H1 (cell line): ENCODE measurements at regions not wholly inside any gene's neighbourhood (a gene's known extent, or its start where the extent isn't known, plus 50 kb on each side); places are given as distances from the start of the nearest gene placed in this dataset.

Source experiments
- ASH2L ChIP-seq: fragments of 200-600, 300-600 bp; sonication (generic); IDR thresholded peaks from one replicate; pipeline ENCODE4 v1.7.1; 2017; ENCODE audit warnings: low read length
- CBX5 ChIP-seq: fragments of 300-800, 300-1000 bp; sonication (generic); IDR thresholded peaks from 2 replicates; pipeline ENCODE4 v1.7.1; 2016; ENCODE audit warnings: antibody characterized with exemption, low read length, low read depth
- CHD2 ChIP-seq: IDR thresholded peaks from 2 replicates; pipeline ENCODE4 v1.6.1; 2012; ENCODE audit warnings: low read length, improper control_type of control experiment
- EP300 ChIP-seq, 2 experiments: IDR thresholded peaks; 1 replicate in 1 of 2; 2 replicates in 1 of 2; pipeline ENCODE4 v1.6.1; 2011 to 2012; ENCODE audit warnings: low read depth in 2 of 2, low read length in 2 of 2, mild to moderate bottlenecking in 2 of 2, borderline replicate concordance in 1 of 2, inconsistent platforms in 1 of 2, moderate library complexity in 1 of 2
- RAD21 ChIP-seq, 2 experiments: IDR thresholded peaks in 1 of 2; conservative IDR thresholded peaks in 1 of 2; 2 replicates each; pipeline ENCODE4 v1.6.1; 2011; ENCODE audit warnings: low read depth in 2 of 2, low read length in 2 of 2, improper control_type of control experiment in 1 of 2, inconsistent platforms in 1 of 2, mild to moderate bottlenecking in 1 of 2, moderate library complexity in 1 of 2
- YY1 ChIP-seq: IDR thresholded peaks from 2 replicates; pipeline ENCODE4 v1.6.1; 2011; ENCODE audit warnings: low read depth, mild to moderate bottlenecking, low read length
- TF ChIP-seq, protein P1 (sequence below): fragments of 300-600 bp; sonication (generic); IDR thresholded peaks from 2 replicates; pipeline ENCODE4 v1.7.1; 2012; ENCODE audit warnings: low read length, moderate library complexity, mild to moderate bottlenecking, inconsistent platforms; ENCODE audit not compliant: insufficient replicate concordance

DNA sequence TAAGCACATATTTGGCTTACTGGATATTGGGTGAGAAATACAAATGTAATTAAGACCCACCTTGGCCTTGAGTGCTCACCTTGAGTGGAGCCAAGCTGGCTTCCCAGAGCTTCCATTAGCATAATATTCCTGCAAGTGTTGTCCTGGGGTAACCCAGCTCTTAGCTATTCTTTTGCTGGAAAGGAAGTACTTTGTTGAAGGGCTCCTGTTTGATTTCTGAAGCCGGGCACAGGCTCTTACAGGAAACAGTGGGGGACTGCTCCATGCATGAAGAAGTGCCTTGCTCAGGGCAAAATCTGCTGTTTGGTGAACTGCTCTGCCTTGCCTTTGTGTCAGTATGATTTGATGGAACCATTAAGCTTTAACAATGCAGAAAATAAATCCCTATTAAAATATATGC is 325.4 kb downstream of the SMAD2 start (continued):
- no peak for TF ChIP-seq YY1
- TF ChIP-seq CBX5 = no peak
- TF ChIP-seq, protein P1, sequence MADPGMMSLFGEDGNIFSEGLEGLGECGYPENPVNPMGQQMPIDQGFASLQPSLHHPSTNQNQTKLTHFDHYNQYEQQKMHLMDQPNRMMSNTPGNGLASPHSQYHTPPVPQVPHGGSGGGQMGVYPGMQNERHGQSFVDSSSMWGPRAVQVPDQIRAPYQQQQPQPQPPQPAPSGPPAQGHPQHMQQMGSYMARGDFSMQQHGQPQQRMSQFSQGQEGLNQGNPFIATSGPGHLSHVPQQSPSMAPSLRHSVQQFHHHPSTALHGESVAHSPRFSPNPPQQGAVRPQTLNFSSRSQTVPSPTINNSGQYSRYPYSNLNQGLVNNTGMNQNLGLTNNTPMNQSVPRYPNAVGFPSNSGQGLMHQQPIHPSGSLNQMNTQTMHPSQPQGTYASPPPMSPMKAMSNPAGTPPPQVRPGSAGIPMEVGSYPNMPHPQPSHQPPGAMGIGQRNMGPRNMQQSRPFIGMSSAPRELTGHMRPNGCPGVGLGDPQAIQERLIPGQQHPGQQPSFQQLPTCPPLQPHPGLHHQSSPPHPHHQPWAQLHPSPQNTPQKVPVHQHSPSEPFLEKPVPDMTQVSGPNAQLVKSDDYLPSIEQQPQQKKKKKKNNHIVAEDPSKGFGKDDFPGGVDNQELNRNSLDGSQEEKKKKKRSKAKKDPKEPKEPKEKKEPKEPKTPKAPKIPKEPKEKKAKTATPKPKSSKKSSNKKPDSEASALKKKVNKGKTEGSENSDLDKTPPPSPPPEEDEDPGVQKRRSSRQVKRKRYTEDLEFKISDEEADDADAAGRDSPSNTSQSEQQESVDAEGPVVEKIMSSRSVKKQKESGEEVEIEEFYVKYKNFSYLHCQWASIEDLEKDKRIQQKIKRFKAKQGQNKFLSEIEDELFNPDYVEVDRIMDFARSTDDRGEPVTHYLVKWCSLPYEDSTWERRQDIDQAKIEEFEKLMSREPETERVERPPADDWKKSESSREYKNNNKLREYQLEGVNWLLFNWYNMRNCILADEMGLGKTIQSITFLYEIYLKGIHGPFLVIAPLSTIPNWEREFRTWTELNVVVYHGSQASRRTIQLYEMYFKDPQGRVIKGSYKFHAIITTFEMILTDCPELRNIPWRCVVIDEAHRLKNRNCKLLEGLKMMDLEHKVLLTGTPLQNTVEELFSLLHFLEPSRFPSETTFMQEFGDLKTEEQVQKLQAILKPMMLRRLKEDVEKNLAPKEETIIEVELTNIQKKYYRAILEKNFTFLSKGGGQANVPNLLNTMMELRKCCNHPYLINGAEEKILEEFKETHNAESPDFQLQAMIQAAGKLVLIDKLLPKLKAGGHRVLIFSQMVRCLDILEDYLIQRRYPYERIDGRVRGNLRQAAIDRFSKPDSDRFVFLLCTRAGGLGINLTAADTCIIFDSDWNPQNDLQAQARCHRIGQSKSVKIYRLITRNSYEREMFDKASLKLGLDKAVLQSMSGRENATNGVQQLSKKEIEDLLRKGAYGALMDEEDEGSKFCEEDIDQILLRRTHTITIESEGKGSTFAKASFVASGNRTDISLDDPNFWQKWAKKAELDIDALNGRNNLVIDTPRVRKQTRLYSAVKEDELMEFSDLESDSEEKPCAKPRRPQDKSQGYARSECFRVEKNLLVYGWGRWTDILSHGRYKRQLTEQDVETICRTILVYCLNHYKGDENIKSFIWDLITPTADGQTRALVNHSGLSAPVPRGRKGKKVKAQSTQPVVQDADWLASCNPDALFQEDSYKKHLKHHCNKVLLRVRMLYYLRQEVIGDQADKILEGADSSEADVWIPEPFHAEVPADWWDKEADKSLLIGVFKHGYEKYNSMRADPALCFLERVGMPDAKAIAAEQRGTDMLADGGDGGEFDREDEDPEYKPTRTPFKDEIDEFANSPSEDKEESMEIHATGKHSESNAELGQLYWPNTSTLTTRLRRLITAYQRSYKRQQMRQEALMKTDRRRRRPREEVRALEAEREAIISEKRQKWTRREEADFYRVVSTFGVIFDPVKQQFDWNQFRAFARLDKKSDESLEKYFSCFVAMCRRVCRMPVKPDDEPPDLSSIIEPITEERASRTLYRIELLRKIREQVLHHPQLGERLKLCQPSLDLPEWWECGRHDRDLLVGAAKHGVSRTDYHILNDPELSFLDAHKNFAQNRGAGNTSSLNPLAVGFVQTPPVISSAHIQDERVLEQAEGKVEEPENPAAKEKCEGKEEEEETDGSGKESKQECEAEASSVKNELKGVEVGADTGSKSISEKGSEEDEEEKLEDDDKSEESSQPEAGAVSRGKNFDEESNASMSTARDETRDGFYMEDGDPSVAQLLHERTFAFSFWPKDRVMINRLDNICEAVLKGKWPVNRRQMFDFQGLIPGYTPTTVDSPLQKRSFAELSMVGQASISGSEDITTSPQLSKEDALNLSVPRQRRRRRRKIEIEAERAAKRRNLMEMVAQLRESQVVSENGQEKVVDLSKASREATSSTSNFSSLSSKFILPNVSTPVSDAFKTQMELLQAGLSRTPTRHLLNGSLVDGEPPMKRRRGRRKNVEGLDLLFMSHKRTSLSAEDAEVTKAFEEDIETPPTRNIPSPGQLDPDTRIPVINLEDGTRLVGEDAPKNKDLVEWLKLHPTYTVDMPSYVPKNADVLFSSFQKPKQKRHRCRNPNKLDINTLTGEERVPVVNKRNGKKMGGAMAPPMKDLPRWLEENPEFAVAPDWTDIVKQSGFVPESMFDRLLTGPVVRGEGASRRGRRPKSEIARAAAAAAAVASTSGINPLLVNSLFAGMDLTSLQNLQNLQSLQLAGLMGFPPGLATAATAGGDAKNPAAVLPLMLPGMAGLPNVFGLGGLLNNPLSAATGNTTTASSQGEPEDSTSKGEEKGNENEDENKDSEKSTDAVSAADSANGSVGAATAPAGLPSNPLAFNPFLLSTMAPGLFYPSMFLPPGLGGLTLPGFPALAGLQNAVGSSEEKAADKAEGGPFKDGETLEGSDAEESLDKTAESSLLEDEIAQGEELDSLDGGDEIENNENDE = no peak
- no peak for TF ChIP-seq RAD21 (IDR thresholded peaks at IDR 0.05 in 1 of 2, conservative IDR thresholded peaks at IDR 0.05 in 1 of 2; ENCODE audit: low read depth in 2 of 2, low read length in 2 of 2)
- TF ChIP-seq ASH2L = no peak
- no peak for TF ChIP-seq CHD2
- no peak for TF ChIP-seq EP300 (IDR thresholded peaks at IDR 0.05; ENCODE audit: borderline replicate concordance in 1 of 2, low read depth in 2 of 2, low read length in 2 of 2)
